Stomach (tissue), 4 donors: ENCODE measurements at regions not wholly inside any gene's neighbourhood (a gene's known extent, or its start where the extent isn't known, plus 50 kb on each side); places are given as distances from the start of the nearest gene placed in this dataset.

ENCODE experiments used
- POLR2A ChIP-seq, 4 donors: fragments of 450-650 bp; IDR thresholded peaks; one replicate each; pipeline ENCODE4 v1.6.1; 2016; ENCODE audit warnings: antibody characterized with exemption in 4 of 4, control low read depth in 2 of 4, mild to moderate bottlenecking in 1 of 4, moderate library complexity in 1 of 4
- TF ChIP-seq, protein P1 (sequence below), 7 experiments: fragments of 450-650 bp in 4 of 7; fragments of 200-600 bp in 3 of 7; sonication (generic) in 3 of 7; IDR thresholded peaks; one replicate each; pipeline ENCODE4 v1.5.1; 2016 to 2019; ENCODE audit warnings: antibody characterized with exemption in 7 of 7, control low read depth in 2 of 7, mild to moderate bottlenecking in 1 of 7

DNA sequence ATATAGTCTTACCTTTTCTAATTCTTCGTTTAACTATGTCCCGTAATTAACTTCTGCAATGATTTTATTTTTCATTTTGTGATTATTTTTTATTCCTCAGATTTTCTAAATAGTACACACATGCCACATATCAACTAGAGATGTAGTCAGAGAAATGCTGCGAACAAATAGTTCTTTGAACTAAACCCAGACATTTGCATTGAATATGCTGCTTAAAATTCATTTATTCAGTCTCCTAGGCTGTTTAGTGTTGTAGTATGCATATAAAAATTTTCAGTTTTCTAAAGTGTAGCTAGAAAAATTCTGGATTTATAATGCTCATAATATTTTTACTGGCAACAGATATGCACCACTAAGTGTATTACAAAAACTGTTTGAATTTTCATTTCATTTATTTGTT, 68.9 kb upstream of the SLC38A11 start:
- TF ChIP-seq POLR2A (IDR thresholded peaks at IDR 0.05), result no peak
- TF ChIP-seq, protein P1, sequence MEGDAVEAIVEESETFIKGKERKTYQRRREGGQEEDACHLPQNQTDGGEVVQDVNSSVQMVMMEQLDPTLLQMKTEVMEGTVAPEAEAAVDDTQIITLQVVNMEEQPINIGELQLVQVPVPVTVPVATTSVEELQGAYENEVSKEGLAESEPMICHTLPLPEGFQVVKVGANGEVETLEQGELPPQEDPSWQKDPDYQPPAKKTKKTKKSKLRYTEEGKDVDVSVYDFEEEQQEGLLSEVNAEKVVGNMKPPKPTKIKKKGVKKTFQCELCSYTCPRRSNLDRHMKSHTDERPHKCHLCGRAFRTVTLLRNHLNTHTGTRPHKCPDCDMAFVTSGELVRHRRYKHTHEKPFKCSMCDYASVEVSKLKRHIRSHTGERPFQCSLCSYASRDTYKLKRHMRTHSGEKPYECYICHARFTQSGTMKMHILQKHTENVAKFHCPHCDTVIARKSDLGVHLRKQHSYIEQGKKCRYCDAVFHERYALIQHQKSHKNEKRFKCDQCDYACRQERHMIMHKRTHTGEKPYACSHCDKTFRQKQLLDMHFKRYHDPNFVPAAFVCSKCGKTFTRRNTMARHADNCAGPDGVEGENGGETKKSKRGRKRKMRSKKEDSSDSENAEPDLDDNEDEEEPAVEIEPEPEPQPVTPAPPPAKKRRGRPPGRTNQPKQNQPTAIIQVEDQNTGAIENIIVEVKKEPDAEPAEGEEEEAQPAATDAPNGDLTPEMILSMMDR (IDR thresholded peaks at IDR 0.05), result no peak
